ENCODE measurements at regions not wholly inside any gene's neighbourhood (a gene's known extent, or its start where the extent isn't known, plus 50 kb on each side); places are given as distances from the start of the nearest gene placed in this dataset.

GRCh38 chr6:88558981-88559380, 392.8 kb upstream of the CNR1 start:
- Mint-ChIP-seq H3K4me3 (ENCODE audit: unreplicated experiment) (no peak overlapping the region), H3K36me3 (ENCODE audit: insufficient read depth, unreplicated experiment) (no peaks in the 10 kb centered on the region), H3K4me1 (ENCODE audit: low read depth, unreplicated experiment) (no peaks in the 10 kb centered on the region), H3K27ac (ENCODE audit: unreplicated experiment) (no peak overlapping the region), H3K27me3 (ENCODE audit: insufficient read depth, unreplicated experiment) (peaks cover 11% of the 10 kb centered on the region), H3K9me3 (ENCODE audit: unreplicated experiment) (no peaks in the 10 kb centered on the region)
- TF ChIP-seq, protein P1, sequence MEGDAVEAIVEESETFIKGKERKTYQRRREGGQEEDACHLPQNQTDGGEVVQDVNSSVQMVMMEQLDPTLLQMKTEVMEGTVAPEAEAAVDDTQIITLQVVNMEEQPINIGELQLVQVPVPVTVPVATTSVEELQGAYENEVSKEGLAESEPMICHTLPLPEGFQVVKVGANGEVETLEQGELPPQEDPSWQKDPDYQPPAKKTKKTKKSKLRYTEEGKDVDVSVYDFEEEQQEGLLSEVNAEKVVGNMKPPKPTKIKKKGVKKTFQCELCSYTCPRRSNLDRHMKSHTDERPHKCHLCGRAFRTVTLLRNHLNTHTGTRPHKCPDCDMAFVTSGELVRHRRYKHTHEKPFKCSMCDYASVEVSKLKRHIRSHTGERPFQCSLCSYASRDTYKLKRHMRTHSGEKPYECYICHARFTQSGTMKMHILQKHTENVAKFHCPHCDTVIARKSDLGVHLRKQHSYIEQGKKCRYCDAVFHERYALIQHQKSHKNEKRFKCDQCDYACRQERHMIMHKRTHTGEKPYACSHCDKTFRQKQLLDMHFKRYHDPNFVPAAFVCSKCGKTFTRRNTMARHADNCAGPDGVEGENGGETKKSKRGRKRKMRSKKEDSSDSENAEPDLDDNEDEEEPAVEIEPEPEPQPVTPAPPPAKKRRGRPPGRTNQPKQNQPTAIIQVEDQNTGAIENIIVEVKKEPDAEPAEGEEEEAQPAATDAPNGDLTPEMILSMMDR (IDR thresholded peaks at IDR 0.05; ENCODE audit: insufficient read depth in 1 of 2, low read depth in 1 of 2, low read length in 1 of 2, severe bottlenecking in 1 of 2, unreplicated experiment in 1 of 2): no peak
- H3K36me3 ChIP-seq (ENCODE audit: control insufficient read depth, insufficient read depth, low read length): no peaks in the 10 kb centered on the region
- no peak for DNase-seq
- ChIA-PET POLR2A (no interaction called here), CTCF (no interaction called here)
- no peak overlapping the region for H3K4me3 ChIP-seq (ENCODE audit: low read depth, low read length)
- no TSS peak for BruUV-seq (replicated peaks)
- intact Hi-C loops (cut with micrococcal nuclease; ENCODE audit: unreplicated experiment): no loop called here
- H3K9me3 ChIP-seq: no peaks in the 10 kb centered on the region
- no peaks in the 10 kb centered on the region for H3K27me3 ChIP-seq (replicated peaks; ENCODE audit: control insufficient read depth, insufficient read depth, low read length)
- no peaks in the 10 kb centered on the region for H3K4me1 ChIP-seq

- Histone ChIP-seq H3K36me3 (ENCODE audit: control insufficient read depth, insufficient read depth, low read length) (no peaks in the 10 kb centered on the region), H3K4me1 (no peaks in the 10 kb centered on the region), H3K4me3 (ENCODE audit: low read depth, low read length) (no peak overlapping the region), H3K27me3 (replicated peaks; ENCODE audit: control insufficient read depth, insufficient read depth, low read length) (no peaks in the 10 kb centered on the region), H3K9me3 (no peaks in the 10 kb centered on the region)
- POLR2A ChIA-PET: no interaction called here
- BruUV-seq (replicated peaks): no TSS peak
- Mint-ChIP-seq H3K9me3 (ENCODE audit: unreplicated experiment) (no peaks in the 10 kb centered on the region), H3K36me3 (ENCODE audit: insufficient read depth, unreplicated experiment) (no peaks in the 10 kb centered on the region), H3K4me1 (ENCODE audit: low read depth, unreplicated experiment) (no peaks in the 10 kb centered on the region), H3K27ac (ENCODE audit: unreplicated experiment) (no peak overlapping the region), H3K27me3 (ENCODE audit: insufficient read depth, unreplicated experiment) (peaks cover 16% of the 10 kb centered on the region), H3K4me3 (ENCODE audit: unreplicated experiment) (no peak overlapping the region)
- intact Hi-C loops (cut with micrococcal nuclease; ENCODE audit: unreplicated experiment): no loop called here
- DNase-seq: no peak
- TF ChIP-seq, protein P1 (IDR thresholded peaks at IDR 0.05; ENCODE audit: insufficient read depth in 1 of 2, low read depth in 1 of 2, low read length in 1 of 2, severe bottlenecking in 1 of 2, unreplicated experiment in 1 of 2): no peak
- CTCF ChIA-PET: no interaction called here
Measured at GRCh38 chr6:88556663-88557062, 390.5 kb upstream of the CNR1 start.

GRCh38 chr6:88548891-88549505, 382.9 kb upstream of the CNR1 start:
- H3K27me3 ChIP-seq (replicated peaks; ENCODE audit: control insufficient read depth, insufficient read depth, low read length): no peaks in the 10 kb centered on the region
- no peak overlapping the region for H3K4me3 ChIP-seq (ENCODE audit: low read depth, low read length)
- Mint-ChIP-seq H3K4me3 (ENCODE audit: unreplicated experiment) (no peak overlapping the region), H3K27ac (ENCODE audit: unreplicated experiment) (no peak overlapping the region), H3K36me3 (ENCODE audit: insufficient read depth, unreplicated experiment) (no peaks in the 10 kb centered on the region), H3K4me1 (ENCODE audit: low read depth, unreplicated experiment) (no peaks in the 10 kb centered on the region), H3K9me3 (ENCODE audit: unreplicated experiment) (peaks cover 10% of the 10 kb centered on the region), H3K27me3 (ENCODE audit: insufficient read depth, unreplicated experiment) (peaks cover 25% of the 10 kb centered on the region)
- no peak for DNase-seq
- H3K9me3 ChIP-seq: no peaks in the 10 kb centered on the region
- intact Hi-C loops (cut with micrococcal nuclease; ENCODE audit: unreplicated experiment): no loop called here
- no TSS peak for BruUV-seq (replicated peaks)
- ChIA-PET CTCF (no interaction called here), POLR2A (no interaction called here)
- H3K36me3 ChIP-seq (ENCODE audit: control insufficient read depth, insufficient read depth, low read length): no peaks in the 10 kb centered on the region
- TF ChIP-seq, protein P1 (IDR thresholded peaks at IDR 0.05; ENCODE audit: insufficient read depth in 1 of 2, low read depth in 1 of 2, low read length in 1 of 2, severe bottlenecking in 1 of 2, unreplicated experiment in 1 of 2): no peak
- no peaks in the 10 kb centered on the region for H3K4me1 ChIP-seq
